Common myeloid progenitor, CD34-positive (primary cell): ENCODE measurements at regions not wholly inside any gene's neighbourhood (a gene's known extent, or its start where the extent isn't known, plus 50 kb on each side); places are given as distances from the start of the nearest gene placed in this dataset.

Experiments used
- CTCF ChIA-PET: fragments of 350-600 bp; sonication (Branson Sonifier 250); formaldehyde crosslinking; loops from one replicate; lab custom pipeline; 2021; ENCODE audit warnings: antibody characterized with exemption; lab: Charles Lee
- POLR2A ChIA-PET: fragments of 350-600 bp; sonication (Branson Sonifier 250); formaldehyde crosslinking; loops from one replicate; lab custom pipeline; 2021; ENCODE audit warnings: antibody characterized with exemption; lab: Charles Lee
- DNase-seq, 3 donors: peaks; one replicate each; pipeline versions ENCODE4 v3.0.0 to v3.0.0-alpha.2; 2013
- H3K27ac ChIP-seq, 2 experiments: 1 replicate in 1 of 2; 2 replicates in 1 of 2; pipeline ENCODE4 v1.7.0; 2013; ENCODE audit warnings: inconsistent platforms in 2 of 2, low read length in 2 of 2, mild to moderate bottlenecking in 2 of 2, low read depth in 1 of 2, moderate library complexity in 1 of 2; ENCODE audit not compliant: severe bottlenecking in 2 of 2, insufficient read depth in 1 of 2, poor library complexity in 1 of 2
- H3K27me3 ChIP-seq, 5 experiments: replicated peaks in 2 of 5; 1 replicate in 3 of 5; 2 replicates in 2 of 5; pipeline versions ENCODE4 v1.6.1 to v1.7.0; 2013; ENCODE audit warnings: low read length in 4 of 5, mild to moderate bottlenecking in 2 of 5, moderate library complexity in 2 of 5, inconsistent platforms in 1 of 5; ENCODE audit not compliant: insufficient read depth in 5 of 5, control insufficient read depth in 4 of 5
- H3K36me3 ChIP-seq, 4 experiments: 1 replicate in 2 of 4; 2 replicates in 2 of 4; pipeline versions ENCODE4 v1.6.1 to v1.7.0; 2013; ENCODE audit warnings: low read length in 3 of 4, control low read depth in 1 of 4, mild to moderate bottlenecking in 1 of 4; ENCODE audit not compliant: control insufficient read depth in 4 of 4, insufficient read depth in 4 of 4
- H3K4me1 ChIP-seq, 4 experiments: 1 replicate in 3 of 4; 2 replicates in 1 of 4; pipeline versions ENCODE4 v1.6.1 to v1.7.1; 2013; ENCODE audit warnings: low read length in 3 of 4, mild to moderate bottlenecking in 3 of 4, control low read depth in 1 of 4, inconsistent platforms in 1 of 4, moderate library complexity in 1 of 4; ENCODE audit not compliant: control insufficient read depth in 4 of 4, insufficient read depth in 4 of 4; ENCODE audit errors: control extremely low read depth in 1 of 4
- H3K4me3 ChIP-seq, 7 experiments: 1 replicate in 4 of 7; 2 replicates in 3 of 7; pipeline versions ENCODE4 v1.5.1 to v1.7.0; 2013; ENCODE audit warnings: mild to moderate bottlenecking in 7 of 7, low read length in 6 of 7, moderate library complexity in 6 of 7, inconsistent platforms in 2 of 7, low read depth in 2 of 7, control low read depth in 1 of 7; ENCODE audit not compliant: insufficient read depth in 4 of 7, control insufficient read depth in 1 of 7; ENCODE audit errors: extremely low read depth in 1 of 7
- H3K9me3 ChIP-seq, 5 experiments: 1 replicate in 4 of 5; 2 replicates in 1 of 5; pipeline versions ENCODE4 v1.6.1 to v1.7.1; 2013; ENCODE audit warnings: low read length in 4 of 5, mild to moderate bottlenecking in 2 of 5, inconsistent platforms in 1 of 5, low read depth in 1 of 5, moderate library complexity in 1 of 5; ENCODE audit not compliant: control insufficient read depth in 4 of 5, insufficient read depth in 2 of 5; ENCODE audit errors: control extremely low read depth in 1 of 5
- WGBS: methylation state at CpG from one replicate; pipeline ENCODE4 v1.1.5; 2013; ENCODE audit not compliant: insufficient coverage; 5-methylcytosine and 5-hydroxymethylcytosine counted together

DNA sequence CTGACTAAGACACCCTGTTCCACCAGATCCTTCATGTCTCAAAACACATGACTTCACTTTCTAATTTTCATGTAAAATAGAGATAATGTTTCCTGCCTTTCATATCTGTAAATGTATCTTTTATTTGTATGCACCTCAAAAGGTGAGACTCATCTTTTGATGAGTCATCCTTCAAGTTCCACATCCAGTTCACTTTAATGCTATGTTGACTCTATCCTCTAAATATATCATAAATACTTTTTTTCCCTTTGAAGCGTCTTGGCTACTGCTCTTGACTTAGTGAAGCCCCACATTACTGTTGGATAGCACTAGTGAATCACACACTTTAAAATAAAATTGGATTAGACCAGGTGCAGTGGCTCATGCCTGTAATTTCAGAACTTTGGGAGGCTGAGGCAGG, 741.1 kb downstream of the VGLL3 start:
- Histone ChIP-seq H3K27ac (no peak overlapping the region), H3K27me3 (peaks cover 0 to 2% (median 0%) of the 10 kb centered on the region in 5 experiments), H3K36me3 (no peaks in the 10 kb centered on the region), H3K4me1 (no peaks in the 10 kb centered on the region), H3K4me3 (no peak overlapping the region), H3K9me3 (no peaks in the 10 kb centered on the region)
- ChIA-PET CTCF (no interaction called here), POLR2A (no interaction called here)
- DNase-seq: no peak
- no CpG with 5 or more reads among the region's 1 CpG for WGBS

DNA sequence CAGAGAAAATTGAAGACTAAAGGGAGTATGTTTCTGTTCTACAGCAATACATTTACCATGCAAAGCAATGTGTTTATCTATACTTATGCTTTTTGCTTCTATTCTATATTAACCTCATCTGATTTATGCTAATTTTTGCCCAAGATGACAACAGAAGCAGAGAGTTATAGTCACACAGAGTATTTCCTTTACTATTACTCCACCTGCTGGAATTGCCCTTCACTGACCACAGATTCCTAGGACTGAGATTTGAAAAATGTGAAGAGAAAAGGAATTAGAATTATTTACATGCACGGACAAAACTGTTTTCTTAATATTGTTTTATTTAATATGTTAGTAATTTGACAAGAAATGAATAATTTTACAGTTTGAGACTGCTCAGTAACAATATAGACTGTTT, 745.6 kb downstream of the VGLL3 start:
- Histone ChIP-seq H3K27me3 (peaks cover 0 to 2% (median 0%) of the 10 kb centered on the region in 5 experiments), H3K36me3 (no peaks in the 10 kb centered on the region), H3K4me3 (no peak overlapping the region), H3K9me3 (no peaks in the 10 kb centered on the region), H3K27ac (no peak overlapping the region), H3K4me1 (no peaks in the 10 kb centered on the region)
- DNase-seq: peak in 1 of 3 donors; percentile 8
- no CpG with 5 or more reads among the region's 1 CpG for WGBS
- ChIA-PET CTCF (interaction anchor here (0.9 to 1.4 kb wide), 2 partner anchors 420 to 425 kb away, joined by 3 to 6 read pairs; no protein-coding TSS in a partner anchor), POLR2A (no interaction called here)

DNA sequence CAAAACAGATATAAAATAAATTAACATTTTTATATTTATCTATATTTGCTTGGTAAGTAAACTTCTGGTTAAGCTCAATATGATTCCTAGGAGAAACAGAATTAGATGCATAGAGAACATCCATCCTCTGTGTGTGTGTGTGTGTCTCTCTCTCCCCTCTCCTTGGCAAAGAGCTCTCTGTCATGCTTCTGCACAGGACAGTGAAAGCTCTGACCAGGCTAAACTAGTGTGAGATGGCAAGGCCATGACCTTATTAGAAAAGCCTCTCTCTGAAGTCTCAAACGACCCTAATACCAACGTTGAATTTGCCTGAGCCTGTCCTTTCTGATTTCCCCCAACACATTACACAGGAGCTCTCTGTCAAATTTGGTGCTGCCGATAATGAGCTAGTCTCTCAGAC, 746.0 kb downstream of the VGLL3 start:
- Histone ChIP-seq H3K36me3 (no peaks in the 10 kb centered on the region), H3K27me3 (peaks cover 0 to 2% (median 0%) of the 10 kb centered on the region in 5 experiments), H3K9me3 (no peaks in the 10 kb centered on the region), H3K4me3 (no peak overlapping the region), H3K27ac (no peak overlapping the region), H3K4me1 (no peaks in the 10 kb centered on the region)
- CTCF ChIA-PET: interaction anchor here (0.9 to 1.4 kb wide), 2 partner anchors 420 to 424 kb away, joined by 3 to 6 read pairs; no protein-coding TSS in a partner anchor
- POLR2A ChIA-PET: no interaction called here
- 93% methylated on average over 2 of the region's 3 CpGs for WGBS
- DNase-seq: no peak

DNA sequence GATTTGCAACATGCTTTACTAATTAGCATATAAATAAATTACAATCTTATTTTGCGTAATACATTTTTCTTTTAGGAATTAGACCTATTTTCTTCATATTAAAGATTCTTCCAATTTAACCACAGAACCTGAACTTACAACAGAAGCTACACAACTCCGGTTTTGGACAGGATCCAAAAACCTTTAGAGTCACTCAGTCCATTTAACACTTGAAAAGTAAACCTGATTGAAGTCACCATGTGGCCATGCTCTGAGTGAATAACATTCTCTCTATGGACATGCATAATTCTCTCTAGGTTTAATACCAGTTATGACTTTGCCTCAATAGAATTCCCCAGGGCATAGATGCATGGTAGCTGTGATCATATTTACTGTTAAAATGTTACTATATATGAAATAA, 751.0 kb downstream of the VGLL3 start:
- 50% methylated on average over 1 of the region's 2 CpGs for WGBS

DNA sequence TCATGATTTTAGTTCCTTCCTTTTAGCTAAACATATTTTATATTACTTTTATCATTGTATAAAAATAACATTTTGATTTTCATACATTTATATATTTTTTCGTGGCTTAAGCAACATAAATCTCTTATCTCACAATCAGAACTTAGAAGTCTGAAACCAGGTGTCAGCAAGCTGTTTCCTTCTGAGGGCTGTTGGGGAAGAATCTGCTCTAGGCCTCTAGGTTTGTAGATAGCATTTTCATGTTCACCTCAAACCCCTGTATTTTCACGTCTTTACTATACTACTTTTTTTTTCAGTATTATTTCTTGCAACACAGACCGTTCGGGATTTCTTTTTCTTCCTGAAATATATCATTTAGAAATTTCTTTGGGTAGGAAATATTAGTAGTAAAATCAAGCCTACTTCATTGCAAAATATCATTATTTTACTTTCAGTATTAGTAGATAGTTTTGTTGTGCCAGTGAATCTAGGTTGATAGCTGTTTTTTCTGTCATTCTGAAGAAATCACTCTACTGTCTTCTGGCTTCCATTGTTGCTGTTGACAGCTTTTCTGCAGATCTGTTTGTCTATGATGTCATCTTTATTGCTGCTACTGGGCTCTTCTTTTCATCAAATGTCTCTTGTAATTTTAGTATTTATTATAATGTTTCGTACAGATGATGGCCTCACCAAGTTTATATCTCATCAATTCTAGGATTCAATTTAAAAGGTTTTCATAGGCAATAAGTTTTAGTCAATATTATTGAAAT, 756.3 kb downstream of the VGLL3 start:
- CTCF ChIA-PET: no interaction called here
- H3K27ac ChIP-seq: peak overlapping the region in 1 of 2 experiments; percentile 7
- no CpG with 5 or more reads among the region's 5 CpGs for WGBS
- no peaks in the 10 kb centered on the region for H3K9me3 ChIP-seq
- peak in 2 of 3 donors; percentile 33 to 72 for DNase-seq
- no peaks in the 10 kb centered on the region for H3K27me3 ChIP-seq
- H3K4me1 ChIP-seq: no peaks in the 10 kb centered on the region
- no peaks in the 10 kb centered on the region for H3K36me3 ChIP-seq
- no peak overlapping the region for H3K4me3 ChIP-seq
- POLR2A ChIA-PET: no interaction called here

More for the DNA sequence above, 751.0 kb downstream of the VGLL3 start:
- H3K27me3 ChIP-seq: peaks cover 0 to under 1% (median 0%) of the 10 kb centered on the region in 5 experiments
- no peak overlapping the region for H3K27ac ChIP-seq
- ChIA-PET CTCF (no interaction called here), POLR2A (no interaction called here)
- no peaks in the 10 kb centered on the region for H3K36me3 ChIP-seq
- no peak for DNase-seq
- no peaks in the 10 kb centered on the region for H3K4me1 ChIP-seq
- no peaks in the 10 kb centered on the region for H3K9me3 ChIP-seq
- no peak overlapping the region for H3K4me3 ChIP-seq

DNA sequence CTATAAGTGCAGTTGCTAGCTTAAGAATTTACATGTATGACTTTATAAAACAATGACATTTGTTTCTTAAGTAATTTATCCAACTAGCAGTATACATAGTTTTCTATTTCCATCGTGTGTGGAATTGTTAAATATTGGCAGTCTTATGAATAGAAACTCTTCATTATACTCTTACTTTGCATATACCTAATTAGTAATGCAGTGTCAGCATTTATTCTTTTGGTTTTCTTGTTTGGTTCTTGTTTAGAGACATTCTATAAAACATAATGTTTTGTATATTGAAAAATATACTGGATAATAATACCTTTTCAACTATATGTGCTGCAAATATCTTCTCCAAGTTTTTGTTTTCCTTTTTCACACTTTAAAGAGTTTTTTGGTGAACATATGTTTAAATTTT, 760.2 kb downstream of the VGLL3 start:
- CTCF ChIA-PET: no interaction called here
- H3K36me3 ChIP-seq: no peaks in the 10 kb centered on the region
- H3K4me1 ChIP-seq: no peaks in the 10 kb centered on the region
- DNase-seq: no peak
- no peaks in the 10 kb centered on the region for H3K9me3 ChIP-seq
- no peak overlapping the region for H3K27ac ChIP-seq
- H3K27me3 ChIP-seq: no peaks in the 10 kb centered on the region
- POLR2A ChIA-PET: no interaction called here
- no peak overlapping the region for H3K4me3 ChIP-seq
- WGBS: no CpG with 5 or more reads among the region's 1 CpG

DNA sequence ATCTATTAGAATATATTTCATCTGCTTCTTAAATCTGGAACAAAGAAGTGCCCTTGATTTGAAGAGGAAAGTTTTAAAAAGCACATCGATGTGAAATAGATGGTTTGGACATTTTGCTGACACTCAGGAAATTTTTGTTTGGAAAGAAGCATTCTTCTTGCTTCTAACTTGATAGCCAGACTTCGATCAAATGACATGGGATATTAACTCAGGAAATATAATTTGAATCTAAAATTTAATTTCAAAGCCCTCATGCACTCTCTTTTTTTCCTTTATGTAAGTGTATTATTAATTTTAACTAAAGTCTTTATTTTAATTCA, 761.2 kb downstream of the VGLL3 start:
- Histone ChIP-seq H3K4me3 (no peak overlapping the region), H3K36me3 (no peaks in the 10 kb centered on the region), H3K27ac (no peak overlapping the region), H3K4me1 (no peaks in the 10 kb centered on the region), H3K9me3 (no peaks in the 10 kb centered on the region), H3K27me3 (no peaks in the 10 kb centered on the region)
- 89% methylated on average over 1 of the region's 2 CpGs for WGBS
- ChIA-PET CTCF (no interaction called here), POLR2A (no interaction called here)
- no peak for DNase-seq
